GM12878 (cell line): ENCODE measurements at regions not wholly inside any gene's neighbourhood (a gene's known extent, or its start where the extent isn't known, plus 50 kb on each side); places are given as distances from the start of the nearest gene placed in this dataset.

Experiments used
- BCL11A ChIP-seq: IDR thresholded peaks from 2 replicates; pipeline ENCODE4 v1.6.1; 2011; ENCODE audit warnings: low read depth, low read length
- BRCA1 ChIP-seq: IDR thresholded peaks from 2 replicates; pipeline ENCODE4 v1.6.1; 2011; ENCODE audit warnings: low read depth, low read length, improper control_type of control experiment
- CBX3 ChIP-seq: fragments of 200-600 bp; sonication (generic); IDR thresholded peaks from 2 replicates; pipeline ENCODE4 v1.6.1; 2016; ENCODE audit warnings: low read depth, borderline replicate concordance
- DPF2 ChIP-seq: fragments of 450-650 bp; IDR thresholded peaks from 2 replicates; pipeline ENCODE4 v1.6.1; 2017; ENCODE audit warnings: mild to moderate bottlenecking
- EGR1 ChIP-seq, 2 experiments: IDR thresholded peaks; 1 replicate in 1 of 2; 2 replicates in 1 of 2; pipeline ENCODE4 v1.6.1; 2011 to 2012; ENCODE audit warnings: low read depth in 2 of 2, low read length in 2 of 2, borderline replicate concordance in 1 of 2, mild to moderate bottlenecking in 1 of 2, moderate library complexity in 1 of 2
- ESRRA ChIP-seq: IDR thresholded peaks from 2 replicates; pipeline ENCODE4 v1.6.1; 2012; ENCODE audit warnings: mild to moderate bottlenecking, low read length, improper control_type of control experiment
- EZH2 ChIP-seq: IDR thresholded peaks from 2 replicates; pipeline ENCODE4 v1.6.1; 2012; ENCODE audit warnings: low read depth, mild to moderate bottlenecking, control low read depth, inconsistent platforms, low read length, borderline replicate concordance; ENCODE audit not compliant: control insufficient read depth
- FOS ChIP-seq: IDR thresholded peaks from 3 replicates; pipeline ENCODE4 v1.6.1; 2011; ENCODE audit warnings: borderline replicate concordance; ENCODE audit not compliant: insufficient read length; ENCODE audit errors: extremely low read depth
- HDAC2 ChIP-seq: fragments of 200-600 bp; sonication (generic); IDR thresholded peaks from 2 replicates; pipeline ENCODE4 v1.6.1; 2017
- HSF1 ChIP-seq: fragments of 150-350 bp; IDR thresholded peaks from 2 replicates; pipeline ENCODE4 v1.6.1; 2014; ENCODE audit warnings: mild to moderate bottlenecking, low read depth, low read length
- KDM1A ChIP-seq: fragments of 200-600 bp; sonication (generic); IDR thresholded peaks from 2 replicates; pipeline ENCODE4 v1.6.1; 2016; ENCODE audit warnings: borderline replicate concordance
- KLF5 ChIP-seq: fragments of 450-650 bp; IDR thresholded peaks from 2 replicates; pipeline ENCODE4 v1.6.1; 2014; ENCODE audit warnings: mild to moderate bottlenecking; ENCODE audit not compliant: partially characterized antibody
- MEF2A ChIP-seq: IDR thresholded peaks from 2 replicates; pipeline ENCODE4 v1.6.1; 2011; ENCODE audit warnings: low read depth, mild to moderate bottlenecking, low read length, moderate library complexity; ENCODE audit not compliant: insufficient read depth
- MEF2B ChIP-seq: fragments of 450-650 bp; IDR thresholded peaks from 2 replicates; pipeline ENCODE4 v1.6.1; 2018; ENCODE audit warnings: mild to moderate bottlenecking, moderate library complexity; ENCODE audit not compliant: partially characterized antibody, poor library complexity, severe bottlenecking
- MTA3 ChIP-seq: IDR thresholded peaks from 2 replicates; pipeline ENCODE4 v1.6.1; 2012; ENCODE audit warnings: low read length, inconsistent platforms, borderline replicate concordance
- NFIC ChIP-seq: IDR thresholded peaks from 2 replicates; pipeline ENCODE4 v1.6.1; 2012; ENCODE audit warnings: low read depth, mild to moderate bottlenecking, inconsistent platforms, low read length, moderate library complexity
- RAD51 ChIP-seq: fragments of 450-650 bp; IDR thresholded peaks from 2 replicates; pipeline ENCODE4 v1.6.1; 2016; ENCODE audit warnings: moderate library complexity, mild to moderate bottlenecking, inconsistent platforms
- SMARCA5 ChIP-seq: fragments of 450-650 bp; IDR thresholded peaks from 2 replicates; pipeline ENCODE4 v1.6.1; 2017; ENCODE audit warnings: mild to moderate bottlenecking
- SUPT20H ChIP-seq: IDR thresholded peaks from 2 replicates; pipeline ENCODE4 v1.6.1; 2011; ENCODE audit warnings: low read depth, mild to moderate bottlenecking, low read length, moderate library complexity, borderline replicate concordance; ENCODE audit not compliant: control insufficient read depth
- USF1 ChIP-seq: IDR thresholded peaks from 2 replicates; pipeline ENCODE4 v1.6.1; 2011; ENCODE audit warnings: borderline replicate concordance, low read depth, mild to moderate bottlenecking, moderate library complexity, mixed read lengths, low read length; ENCODE audit not compliant: insufficient read depth; ENCODE audit errors: extremely low read length
- USF2 ChIP-seq: IDR thresholded peaks from 2 replicates; pipeline ENCODE4 v1.6.1; 2011; ENCODE audit warnings: low read depth, low read length, improper control_type of control experiment, borderline replicate concordance
- ZNF274 ChIP-seq: IDR thresholded peaks from one replicate; pipeline ENCODE4 v1.8.0; 2011; ENCODE audit not compliant: insufficient read length, insufficient read depth
- TF ChIP-seq, protein P1 (sequence below): fragments of 450-650 bp; IDR thresholded peaks from 2 replicates; pipeline ENCODE4 v1.6.1; 2018; ENCODE audit warnings: borderline replicate concordance, mild to moderate bottlenecking; ENCODE audit not compliant: partially characterized antibody
- TF ChIP-seq, protein P2 (sequence below): IDR thresholded peaks from 2 replicates; pipeline ENCODE4 v1.6.1; 2011; ENCODE audit warnings: mild to moderate bottlenecking, low read depth, low read length, moderate library complexity; ENCODE audit not compliant: insufficient replicate concordance

DNA sequence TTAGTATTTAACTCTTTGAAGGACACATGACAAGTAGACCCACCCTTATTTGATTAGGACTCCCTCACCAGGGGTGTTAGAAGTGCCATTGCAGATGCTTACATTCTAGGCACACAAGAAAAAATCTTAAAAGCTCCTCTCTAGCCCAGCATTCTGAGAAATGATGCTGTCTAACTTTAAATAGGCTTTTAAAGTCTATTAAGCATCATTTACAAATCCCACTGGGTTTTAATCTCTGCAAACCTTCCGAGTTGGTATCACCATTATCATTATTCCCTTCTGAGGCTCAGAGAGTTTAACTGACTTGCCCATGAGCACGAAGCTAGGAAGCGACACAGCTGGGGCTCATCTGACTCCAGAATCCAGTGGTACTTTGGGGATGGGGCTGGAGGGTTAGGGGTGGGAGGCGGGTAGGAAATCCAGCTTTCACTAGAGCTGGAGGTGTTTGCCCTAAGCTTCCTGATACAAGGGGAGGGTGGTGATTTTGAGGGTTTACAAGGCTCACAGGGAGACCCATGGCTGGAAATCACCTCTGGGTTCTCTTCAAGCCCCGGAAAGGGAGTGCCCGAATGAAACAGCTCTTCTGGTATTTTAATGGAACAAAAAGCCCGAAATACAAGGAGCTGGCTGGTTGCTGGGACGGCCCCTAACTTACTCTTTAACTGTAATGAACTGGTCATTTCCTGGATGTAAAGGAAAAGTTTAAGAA, 109.2 kb upstream of the FUT8 start (continued):
- TF ChIP-seq, protein P1, sequence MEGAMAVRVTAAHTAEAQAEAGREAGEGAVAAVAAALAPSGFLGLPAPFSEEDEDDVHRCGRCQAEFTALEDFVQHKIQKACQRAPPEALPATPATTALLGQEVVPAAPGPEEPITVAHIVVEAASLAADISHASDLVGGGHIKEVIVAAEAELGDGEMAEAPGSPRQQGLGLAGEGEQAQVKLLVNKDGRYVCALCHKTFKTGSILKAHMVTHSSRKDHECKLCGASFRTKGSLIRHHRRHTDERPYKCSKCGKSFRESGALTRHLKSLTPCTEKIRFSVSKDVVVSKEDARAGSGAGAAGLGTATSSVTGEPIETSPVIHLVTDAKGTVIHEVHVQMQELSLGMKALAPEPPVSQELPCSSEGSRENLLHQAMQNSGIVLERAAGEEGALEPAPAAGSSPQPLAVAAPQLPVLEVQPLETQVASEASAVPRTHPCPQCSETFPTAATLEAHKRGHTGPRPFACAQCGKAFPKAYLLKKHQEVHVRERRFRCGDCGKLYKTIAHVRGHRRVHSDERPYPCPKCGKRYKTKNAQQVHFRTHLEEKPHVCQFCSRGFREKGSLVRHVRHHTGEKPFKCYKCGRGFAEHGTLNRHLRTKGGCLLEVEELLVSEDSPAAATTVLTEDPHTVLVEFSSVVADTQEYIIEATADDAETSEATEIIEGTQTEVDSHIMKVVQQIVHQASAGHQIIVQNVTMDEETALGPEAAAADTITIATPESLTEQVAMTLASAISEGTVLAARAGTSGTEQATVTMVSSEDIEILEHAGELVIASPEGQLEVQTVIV = no peak
- TF ChIP-seq ZNF274 = no peak
- TF ChIP-seq FOS = no peak
- TF ChIP-seq EZH2 = no peak
- TF ChIP-seq USF1 = no peak
- no peak for TF ChIP-seq ESRRA
- TF ChIP-seq BCL11A = no peak
- TF ChIP-seq HSF1 = no peak
- peak; percentile 64; the same call in 1 of the 2 replicates for TF ChIP-seq SMARCA5
- no peak for TF ChIP-seq USF2
- TF ChIP-seq MEF2B = no peak
- 0 out of 2 replicates have a peak, but pooled peaks have one; percentile 1 for TF ChIP-seq RAD51
- TF ChIP-seq BRCA1 = no peak
- 0 out of 2 replicates have a peak, but pooled peaks have one; percentile 20 for TF ChIP-seq MEF2A
- peak; percentile 36 for TF ChIP-seq NFIC
- TF ChIP-seq EGR1 (IDR thresholded peaks at IDR 0.05; ENCODE audit: borderline replicate concordance in 1 of 2, low read depth in 2 of 2, low read length in 2 of 2) = peak in 1 of 2 experiments; percentile 40; a peak in 1 of 3 replicates
- no peak for TF ChIP-seq MTA3
- TF ChIP-seq HDAC2 = no peak
- TF ChIP-seq CBX3 = no peak
- no peak for TF ChIP-seq KLF5
- TF ChIP-seq DPF2 = peak; percentile 3; the same call in 1 of the 2 replicates
- TF ChIP-seq, protein P2, sequence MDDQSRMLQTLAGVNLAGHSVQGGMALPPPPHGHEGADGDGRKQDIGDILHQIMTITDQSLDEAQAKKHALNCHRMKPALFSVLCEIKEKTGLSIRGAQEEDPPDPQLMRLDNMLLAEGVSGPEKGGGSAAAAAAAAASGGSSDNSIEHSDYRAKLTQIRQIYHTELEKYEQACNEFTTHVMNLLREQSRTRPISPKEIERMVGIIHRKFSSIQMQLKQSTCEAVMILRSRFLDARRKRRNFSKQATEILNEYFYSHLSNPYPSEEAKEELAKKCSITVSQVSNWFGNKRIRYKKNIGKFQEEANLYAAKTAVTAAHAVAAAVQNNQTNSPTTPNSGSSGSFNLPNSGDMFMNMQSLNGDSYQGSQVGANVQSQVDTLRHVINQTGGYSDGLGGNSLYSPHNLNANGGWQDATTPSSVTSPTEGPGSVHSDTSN = no peak
- TF ChIP-seq KDM1A = no peak
- no peak for TF ChIP-seq SUPT20H
